ENCODE measurements at regions not wholly inside any gene's neighbourhood (a gene's known extent, or its start where the extent isn't known, plus 50 kb on each side); places are given as distances from the start of the nearest gene placed in this dataset.
"Not testable (repeated sequence)": the region's sequence is repeated elsewhere in the genome, so short reads cannot be mapped to it uniquely, and the experiment has no call there.

DNA sequence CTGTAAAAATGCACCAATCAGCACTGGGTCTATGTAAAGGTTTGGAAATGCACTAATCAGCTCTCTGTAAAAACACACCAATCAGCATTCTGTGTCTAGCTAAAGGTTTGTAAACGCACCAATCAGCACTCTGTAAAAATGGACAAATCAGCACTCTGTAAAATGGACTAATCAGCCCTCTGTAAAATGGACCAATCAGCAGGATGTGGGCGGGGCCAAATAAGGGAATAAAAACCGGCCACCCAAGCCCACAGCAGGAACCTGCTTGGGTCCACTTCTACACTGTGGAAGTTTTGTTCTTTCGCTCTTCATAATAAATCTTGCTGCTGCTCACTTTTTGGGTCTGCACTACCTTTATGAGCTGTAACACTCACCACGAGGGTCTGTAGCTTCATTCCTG is 101.0 kb downstream of the SMC2 start:
- DNase-seq (ENCODE audit: low read depth, low spot score); H3K27ac ChIP-seq: not testable (repeated sequence)

DNA sequence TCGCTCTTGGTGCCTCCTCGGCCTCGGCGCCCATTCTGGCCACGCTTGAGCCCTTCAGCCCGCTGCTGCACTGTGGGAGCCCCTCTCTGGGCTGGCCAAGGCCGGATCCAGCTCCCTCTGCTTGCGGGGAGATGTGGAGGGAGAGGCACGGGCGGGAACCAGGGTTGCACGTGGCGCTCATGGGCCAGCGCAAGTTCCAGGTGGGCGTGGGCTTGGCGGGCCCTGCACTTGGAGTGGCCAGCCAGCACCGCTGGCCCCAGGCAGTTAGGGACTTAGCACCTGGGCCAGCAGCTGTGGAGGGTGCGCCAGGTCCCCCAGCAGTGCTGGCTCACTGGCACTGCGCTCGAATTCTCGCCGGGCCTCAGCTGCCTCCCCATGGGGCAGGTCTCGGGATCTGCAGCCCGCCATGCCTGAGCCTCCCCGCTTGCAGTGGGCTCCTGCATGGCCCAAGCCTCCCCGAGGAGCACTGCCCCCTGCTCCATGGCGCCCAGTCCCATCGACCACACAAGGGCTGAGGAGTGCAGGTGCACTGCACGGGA is 106.4 kb downstream of the SMC2 start:
- H3K27ac ChIP-seq, result no peak overlapping the region
- no peak for DNase-seq (ENCODE audit: low read depth, low spot score)

DNA sequence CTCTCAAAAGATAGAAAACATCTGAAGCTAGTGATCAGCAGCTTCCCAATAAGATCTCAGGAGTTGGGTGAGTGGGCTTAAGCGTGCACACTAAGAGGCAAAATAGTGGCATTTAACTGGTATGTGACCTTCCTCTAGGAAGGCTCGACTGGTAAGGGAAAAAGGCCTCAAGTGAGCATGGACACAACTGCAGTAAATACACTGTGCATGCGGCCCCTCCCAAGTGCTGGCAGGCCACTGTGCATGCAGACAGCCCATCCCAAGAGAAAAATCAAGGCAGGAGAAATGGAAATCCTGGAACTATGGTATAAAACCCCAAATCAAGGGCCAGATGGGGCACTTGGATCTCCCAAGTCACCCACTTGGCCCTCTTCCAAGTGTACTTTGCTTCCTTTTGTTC is 112.7 kb downstream of the SMC2 start:
- H3K27ac ChIP-seq, result no peak overlapping the region
- DNase-seq (ENCODE audit: low read depth, low spot score), result no peak

DNA sequence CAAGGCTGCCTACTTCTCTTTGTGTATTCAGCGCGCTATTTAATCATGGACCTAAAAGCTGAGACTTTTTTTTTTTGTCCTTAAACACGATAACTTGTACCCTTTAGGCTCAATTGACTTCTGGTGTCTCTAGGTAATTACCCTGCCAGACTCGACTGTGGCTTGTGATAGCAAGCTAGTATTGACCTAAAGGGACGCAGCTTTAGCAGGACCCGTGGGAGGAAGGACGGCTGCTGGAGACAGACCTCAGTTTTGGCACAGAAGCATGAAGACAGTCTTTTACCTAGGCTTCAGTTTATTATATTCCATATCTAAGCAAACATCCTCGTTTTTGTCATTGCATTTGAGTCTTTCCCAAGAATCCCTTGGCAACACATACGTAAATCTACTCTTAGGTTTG is 115.3 kb downstream of the SMC2 start:
- no peak overlapping the region for H3K27ac ChIP-seq
- no peak for DNase-seq (ENCODE audit: low read depth, low spot score)

DNA sequence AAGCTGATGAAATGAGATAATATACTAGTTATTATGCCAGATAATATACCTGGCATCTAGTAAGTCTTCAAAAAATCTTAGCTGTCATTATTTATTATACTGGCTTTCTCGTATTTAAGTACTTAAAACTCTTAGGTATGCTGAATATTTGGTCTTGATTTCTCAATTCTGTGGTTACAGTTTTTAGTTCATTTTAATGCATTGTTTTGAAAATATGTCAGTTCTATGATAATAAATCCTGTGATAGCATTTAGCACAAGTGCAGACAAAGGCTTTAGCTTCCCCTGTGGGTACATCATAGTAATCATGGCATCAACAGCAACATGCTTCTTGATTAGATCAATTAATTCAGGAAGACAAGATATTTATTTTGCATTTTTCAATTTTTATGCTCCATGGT is 133.0 kb downstream of the SMC2 start:
- no peak for DNase-seq (ENCODE audit: low read depth, low spot score)
- no peak overlapping the region for H3K27ac ChIP-seq

DNA sequence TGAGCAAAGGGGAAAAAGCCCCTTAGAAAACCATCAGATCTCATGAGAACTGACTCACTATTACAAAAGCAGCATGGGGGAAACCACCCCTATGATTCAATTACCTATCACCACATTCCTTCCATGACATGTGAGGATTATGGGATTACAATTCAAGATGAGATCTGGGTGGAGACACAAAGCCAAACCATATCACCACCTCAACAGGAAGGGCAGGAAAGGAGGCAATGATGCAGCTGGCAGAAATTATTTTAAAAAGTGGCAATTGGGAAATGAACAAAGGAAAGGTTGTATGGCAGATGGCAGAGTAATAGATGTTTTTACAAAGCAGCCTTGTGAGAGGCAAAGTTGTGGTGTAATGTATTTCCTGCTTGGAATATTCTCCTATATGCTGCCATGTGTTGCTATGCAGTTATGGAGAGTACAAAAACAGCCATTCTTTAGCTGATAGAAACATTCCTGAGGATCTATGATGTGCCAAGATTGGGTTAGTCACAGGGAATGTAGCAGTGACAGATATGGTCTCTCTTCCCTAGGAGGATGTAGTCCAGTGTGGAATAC is 138.8 kb downstream of the SMC2 start:
- DNase-seq (ENCODE audit: low read depth, low spot score), result peak; percentile 74
- peak overlapping the region; percentile 93 for H3K27ac ChIP-seq

DNA sequence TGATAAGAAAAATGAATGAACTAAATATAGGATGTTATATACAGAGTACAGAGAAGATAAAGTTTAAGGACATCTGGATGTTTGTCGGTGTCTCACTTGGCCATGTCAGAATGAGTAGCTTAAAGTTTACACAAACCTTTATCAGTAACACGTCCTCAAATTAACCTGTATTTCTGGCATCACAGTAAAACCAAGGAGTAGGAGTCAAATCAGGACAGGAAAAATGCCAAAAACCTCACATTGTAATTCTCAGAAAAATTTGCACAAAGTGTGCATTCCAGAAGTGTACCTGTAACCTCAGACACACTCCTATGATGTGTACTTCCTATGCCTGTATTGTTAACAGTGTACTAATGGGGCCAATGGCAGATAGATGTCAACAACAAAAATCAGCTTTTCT is 139.3 kb downstream of the SMC2 start:
- H3K27ac ChIP-seq, result peak overlapping the region; percentile 93

DNA sequence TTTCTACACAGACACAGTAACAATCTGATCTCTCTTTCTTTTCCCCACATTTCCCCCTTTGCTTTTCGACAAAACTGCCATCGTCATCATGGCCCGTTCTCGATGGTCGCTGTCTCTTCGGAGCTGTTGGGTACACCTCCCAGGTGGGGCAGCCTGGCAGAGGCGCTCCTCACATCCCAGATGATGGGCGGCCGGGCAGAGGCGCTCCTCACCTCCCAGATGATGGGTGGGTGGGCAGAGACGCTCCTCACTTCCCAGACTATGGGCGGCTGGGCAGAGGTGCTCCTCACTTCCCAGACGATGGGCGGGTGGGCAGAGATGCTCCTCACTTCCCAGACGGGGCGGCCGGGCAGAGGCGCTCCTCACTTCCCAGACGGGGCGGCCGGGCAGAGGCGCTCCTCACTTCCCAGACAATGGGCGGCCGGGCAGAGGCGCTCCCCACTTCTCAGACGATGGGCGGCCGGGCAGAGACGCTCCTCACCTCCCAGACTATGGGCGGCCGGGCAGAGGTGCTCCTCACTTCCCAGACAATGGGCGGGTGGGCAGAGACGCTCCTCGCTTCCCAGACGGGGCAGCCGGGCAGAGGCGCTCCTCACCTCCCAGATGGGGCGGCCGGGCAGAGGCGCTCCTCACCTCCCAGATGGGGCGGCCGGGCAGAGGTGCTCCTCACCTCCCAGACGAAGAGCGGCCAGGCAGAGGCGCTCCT is 140.7 kb downstream of the SMC2 start:
- DNase-seq (ENCODE audit: low read depth, low spot score); H3K27ac ChIP-seq: not testable (repeated sequence)

More for the DNA sequence above, 139.3 kb downstream of the SMC2 start:
- no peak for DNase-seq (ENCODE audit: low read depth, low spot score)

DNA sequence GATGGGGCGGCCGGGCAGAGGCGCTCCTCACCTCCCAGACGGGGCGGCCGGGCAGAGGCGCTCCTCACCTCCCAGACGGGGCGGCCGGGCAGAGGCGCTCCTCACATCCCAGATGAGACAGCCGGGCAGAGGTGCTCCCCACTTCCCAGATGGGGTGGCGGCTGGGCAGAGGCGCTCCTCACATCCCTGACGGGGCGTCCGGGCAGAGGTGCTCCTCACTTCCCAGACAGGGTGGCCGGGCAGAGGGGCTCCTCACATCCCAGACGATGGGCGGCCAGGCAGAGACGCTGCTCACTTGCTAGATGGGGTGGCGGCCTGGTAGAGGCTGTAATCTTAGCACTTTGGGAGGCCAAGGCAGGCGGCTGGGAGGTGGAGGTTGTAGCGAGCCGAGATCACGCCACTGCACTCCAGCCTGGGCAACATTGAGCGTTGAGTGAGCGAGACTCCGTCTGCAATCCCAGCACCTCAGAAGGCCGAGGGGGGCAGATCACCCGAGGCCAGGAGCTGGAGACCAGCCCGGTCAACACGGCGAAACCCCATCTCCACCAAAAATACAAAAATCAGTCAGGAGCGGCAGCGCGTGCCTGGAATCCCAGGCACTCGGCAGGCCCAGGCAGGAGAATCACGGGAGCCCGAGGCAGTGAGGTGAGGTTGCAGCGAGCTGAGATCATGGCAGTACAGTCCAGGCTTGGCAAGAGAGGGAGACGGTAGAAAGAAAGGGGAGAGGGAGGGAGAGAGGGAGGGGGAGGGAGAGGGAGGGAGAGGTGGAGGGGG is 141.4 kb downstream of the SMC2 start:
- DNase-seq (ENCODE audit: low read depth, low spot score); H3K27ac ChIP-seq: not testable (repeated sequence)

DNA sequence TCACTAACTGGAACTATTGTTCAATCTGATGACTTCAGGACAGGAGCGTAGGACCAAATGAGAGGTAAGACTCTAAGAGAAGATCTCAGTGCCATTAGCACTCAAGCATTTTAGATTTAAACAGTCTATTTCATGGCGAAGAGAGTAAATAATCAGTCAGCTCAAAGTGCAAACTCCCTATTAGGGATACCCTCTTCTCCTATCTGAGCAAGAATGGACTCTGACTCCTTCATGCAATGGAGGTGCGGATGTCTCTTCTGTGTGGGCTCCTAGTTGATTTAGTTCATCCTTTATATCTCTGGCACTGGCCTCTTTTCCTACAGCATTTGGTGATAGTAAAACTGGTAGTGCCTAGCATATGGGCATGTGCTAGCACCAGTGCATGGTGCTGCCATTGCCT is 144.6 kb downstream of the SMC2 start:
- DNase-seq (ENCODE audit: low read depth, low spot score), result no peak
- no peak overlapping the region for H3K27ac ChIP-seq

DNA sequence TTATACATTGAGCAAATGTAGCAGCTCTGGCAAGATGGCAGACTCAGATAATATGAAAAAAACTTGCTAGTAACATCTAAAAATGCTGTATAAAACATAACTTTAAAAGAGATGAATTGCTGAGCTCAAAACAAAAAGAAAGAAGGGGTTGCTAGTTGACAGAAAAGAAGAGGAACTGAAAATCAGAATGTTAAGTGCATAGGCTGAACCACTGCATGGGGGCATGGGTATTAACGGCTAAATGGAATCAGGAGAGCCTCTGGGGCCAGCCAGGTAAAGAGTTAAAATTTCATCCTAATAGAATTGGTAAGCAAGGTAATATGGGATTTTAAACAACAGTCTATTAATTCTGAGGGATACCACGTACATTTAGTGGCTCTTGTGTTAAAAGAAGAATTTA is 146.8 kb downstream of the SMC2 start:
- no peak overlapping the region for H3K27ac ChIP-seq
- no peak for DNase-seq (ENCODE audit: low read depth, low spot score)

DNA sequence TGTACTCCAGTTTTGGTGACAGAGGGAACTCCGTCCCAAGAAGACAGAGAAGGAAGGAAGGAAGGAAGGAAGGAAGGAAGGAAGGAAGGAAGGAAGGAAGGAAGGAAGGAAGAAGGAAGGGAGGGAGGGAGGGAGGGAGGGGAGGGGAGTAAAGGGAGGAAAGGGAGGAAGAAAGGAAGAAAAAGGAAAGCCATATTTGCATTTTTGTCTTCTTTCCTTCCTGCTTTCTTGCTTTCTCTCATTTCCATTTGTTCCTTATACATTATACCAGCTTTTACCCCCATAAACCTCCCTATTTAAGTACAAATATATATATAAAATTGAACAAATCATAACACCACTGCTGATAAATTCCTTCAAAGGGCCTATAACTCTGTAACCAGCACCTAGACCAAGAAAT is 151.8 kb downstream of the SMC2 start:
- no peak for DNase-seq (ENCODE audit: low read depth, low spot score)
- no peak overlapping the region for H3K27ac ChIP-seq

DNA sequence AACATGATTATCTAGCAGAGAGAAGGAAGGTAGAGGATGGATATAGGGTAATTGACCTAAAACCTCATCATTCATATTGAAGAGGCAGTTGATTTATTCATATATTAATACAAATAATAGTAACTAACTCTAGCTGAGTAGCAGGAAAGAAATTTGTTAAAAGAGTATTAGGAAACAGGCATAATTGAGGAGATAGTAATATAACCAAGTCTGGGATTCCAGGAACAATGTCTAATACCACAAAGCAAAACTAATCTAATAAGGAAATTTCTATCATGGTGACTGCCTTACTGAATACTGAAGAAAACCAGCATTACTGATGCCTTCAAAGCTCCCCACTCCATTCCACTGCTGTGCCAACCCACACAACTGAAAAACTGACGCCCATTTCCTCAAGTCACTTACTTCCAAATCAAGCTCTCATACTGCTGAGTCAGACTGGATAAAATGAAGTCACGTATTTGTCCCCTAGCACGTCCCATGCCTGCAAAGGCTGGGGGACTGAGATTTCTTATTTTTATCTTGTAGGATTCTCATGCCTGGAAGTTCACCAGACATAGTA is 153.9 kb downstream of the SMC2 start:
- DNase-seq (ENCODE audit: low read depth, low spot score), result no peak
- no peak overlapping the region for H3K27ac ChIP-seq

DNA sequence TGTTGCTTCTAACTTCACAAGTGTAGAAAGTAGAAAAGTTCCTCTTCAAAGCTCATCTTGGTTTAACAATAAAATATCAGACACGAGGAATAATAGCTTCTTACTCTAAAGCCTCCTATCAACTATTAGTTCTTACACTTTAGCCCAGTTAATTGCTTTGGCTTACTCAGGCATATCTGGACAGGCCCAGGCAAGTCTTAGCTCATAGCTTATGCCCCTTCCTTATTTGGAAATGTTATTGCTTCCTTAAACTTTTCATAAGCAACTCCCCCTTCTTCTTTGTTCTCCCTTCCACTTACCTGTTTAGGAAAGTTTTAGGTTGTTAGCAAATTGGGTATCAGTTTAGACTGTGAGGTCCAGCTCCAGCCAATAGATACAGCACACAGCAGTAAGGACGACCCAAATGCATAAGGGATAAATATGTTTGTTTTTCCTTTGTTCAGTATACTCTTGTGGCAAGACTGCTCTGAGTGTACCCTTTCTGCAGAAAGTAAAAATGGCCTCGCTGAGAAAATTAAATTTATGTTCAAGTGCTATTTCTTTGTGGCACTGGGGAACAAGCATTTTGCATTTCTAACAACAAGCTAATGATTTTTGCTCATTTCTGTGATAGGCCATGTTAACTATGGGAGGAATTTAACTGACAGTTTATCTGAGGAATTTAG is 162.1 kb downstream of the SMC2 start:
- DNase-seq (ENCODE audit: low read depth, low spot score), result peak; percentile 27
- peak overlapping the region; percentile 46 for H3K27ac ChIP-seq

DNA sequence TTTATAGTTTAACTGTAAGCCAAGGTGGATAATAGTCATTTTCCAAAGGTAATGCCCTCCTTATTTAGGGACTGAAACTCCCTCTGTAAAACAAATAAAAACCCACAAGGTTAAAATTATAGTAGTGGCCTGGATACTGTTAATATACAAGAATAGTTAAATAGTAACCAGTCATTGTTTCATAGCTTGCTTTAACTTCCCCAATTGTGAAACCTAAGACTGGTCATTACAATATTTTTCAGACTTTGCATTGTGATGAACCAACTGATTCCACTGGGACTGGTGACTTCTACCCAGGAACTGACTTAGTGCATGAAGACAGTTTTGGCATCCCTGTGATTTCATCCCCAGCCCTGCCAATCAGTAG is 162.6 kb downstream of the SMC2 start:
- peak overlapping the region; percentile 46 for H3K27ac ChIP-seq
- DNase-seq (ENCODE audit: low read depth, low spot score), result no peak

DNA sequence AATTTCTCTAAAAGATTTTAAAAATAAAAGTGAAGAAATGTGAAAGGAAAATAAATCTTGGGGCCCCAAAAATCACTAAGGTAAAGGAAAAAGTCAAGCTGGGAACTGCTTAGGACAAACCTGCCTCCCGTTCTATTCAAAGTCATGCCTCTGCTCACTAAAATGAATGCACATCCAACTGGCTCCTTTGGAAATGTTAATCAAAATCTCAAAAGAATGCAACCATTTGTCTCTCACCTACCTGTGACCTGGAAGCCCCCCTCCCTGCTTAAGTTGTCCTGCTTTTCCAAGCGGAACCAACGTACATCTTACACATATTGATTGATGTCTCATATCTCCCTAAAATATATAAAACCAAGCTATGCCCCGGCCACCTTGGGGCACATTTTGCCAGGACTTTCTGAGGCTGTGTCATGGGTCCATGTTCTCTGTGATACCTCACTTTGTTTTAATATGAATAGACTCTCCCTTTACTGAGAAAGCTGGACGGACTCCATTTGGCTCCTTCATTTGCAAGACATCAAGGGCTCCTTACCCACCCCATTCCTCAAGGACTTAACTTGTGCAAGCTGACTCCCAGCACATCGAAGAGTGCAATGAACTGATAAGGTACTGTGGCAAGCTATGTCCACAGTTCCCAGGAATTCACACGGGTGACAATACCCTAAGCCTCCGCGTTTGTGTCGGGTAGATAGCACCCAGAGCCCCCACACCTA is 164.3 kb downstream of the SMC2 start:
- no peak overlapping the region for H3K27ac ChIP-seq
- no peak for DNase-seq (ENCODE audit: low read depth, low spot score)

DNA sequence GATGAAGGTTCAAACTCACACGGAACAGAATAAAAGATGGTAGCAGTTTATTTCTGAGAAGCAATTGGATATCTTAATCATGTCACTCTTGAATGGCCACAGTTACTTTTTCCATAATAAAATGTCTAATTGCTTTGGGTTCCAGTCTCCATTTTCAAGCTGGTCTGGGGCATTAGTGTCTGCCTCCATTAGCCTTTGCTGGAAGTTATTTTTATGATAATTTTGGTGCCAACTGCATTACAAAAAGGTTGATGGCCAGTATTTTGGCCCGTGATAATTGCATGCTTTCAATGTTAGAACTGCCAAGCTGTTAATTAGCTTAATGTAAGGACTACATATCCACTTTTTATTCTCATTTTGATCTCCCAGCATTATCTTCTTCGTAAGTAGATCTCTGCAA is 165.9 kb downstream of the SMC2 start:
- H3K27ac ChIP-seq, result no peak overlapping the region
- DNase-seq (ENCODE audit: low read depth, low spot score), result no peak

DNA sequence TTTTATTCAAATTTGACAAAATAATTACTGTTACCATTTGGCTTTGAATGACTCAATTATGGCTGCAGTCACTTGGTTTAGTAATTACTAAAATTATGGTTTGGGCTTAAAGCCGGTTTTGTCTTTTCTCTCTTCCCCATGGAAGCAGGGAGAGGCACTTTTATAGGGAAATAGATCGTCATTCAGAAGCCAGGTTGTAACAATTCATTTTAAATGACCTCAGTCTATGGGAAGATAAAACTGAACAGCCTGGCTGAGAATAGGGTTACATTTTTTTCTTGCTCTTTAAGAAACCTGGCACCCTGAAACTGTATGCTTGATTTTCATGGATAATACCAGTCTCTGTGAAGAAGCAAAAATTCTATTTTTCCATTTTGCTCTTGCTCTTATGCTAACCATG is 169.8 kb downstream of the SMC2 start:
- H3K27ac ChIP-seq, result no peak overlapping the region
- no peak for DNase-seq (ENCODE audit: low read depth, low spot score)

DNA sequence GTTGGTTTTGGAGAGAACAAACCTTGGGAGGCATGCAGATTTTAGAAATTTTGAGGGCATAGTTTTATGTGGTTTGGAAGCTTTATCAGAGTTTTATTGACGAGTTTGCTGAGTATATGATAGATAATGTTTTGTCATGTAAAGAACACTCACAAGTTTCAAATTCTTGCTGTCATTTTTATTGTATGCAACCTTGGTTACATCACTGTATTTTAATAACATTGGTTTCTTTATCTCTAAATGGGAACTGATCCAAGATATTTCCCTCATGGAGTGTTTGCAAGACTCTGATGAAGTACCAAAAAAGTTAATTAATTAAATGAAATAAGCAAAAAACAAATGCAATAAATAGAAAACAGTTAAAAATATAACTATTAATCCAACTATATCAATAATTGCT is 170.3 kb downstream of the SMC2 start:
- H3K27ac ChIP-seq, result no peak overlapping the region
- DNase-seq (ENCODE audit: low read depth, low spot score), result no peak

DNA sequence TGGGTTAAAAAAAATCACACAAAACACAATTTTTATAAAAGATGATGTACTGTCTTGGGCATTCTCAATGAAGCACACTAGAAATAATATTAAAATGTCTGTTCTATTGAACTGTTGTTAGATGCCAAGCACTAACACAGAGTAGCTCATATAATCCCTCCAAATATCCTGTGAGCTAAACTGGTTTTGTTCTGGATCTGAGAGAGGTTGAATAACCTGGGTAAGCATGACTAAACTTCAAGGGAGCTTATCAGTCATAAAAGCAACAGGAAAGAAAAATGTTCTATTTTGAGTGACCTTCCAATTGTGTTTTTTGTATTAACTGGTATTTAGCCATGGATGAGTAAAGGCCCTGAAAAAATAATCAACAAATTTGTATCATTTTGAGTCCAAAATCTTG is 175.3 kb downstream of the SMC2 start:
- H3K27ac ChIP-seq, result no peak overlapping the region
- DNase-seq (ENCODE audit: low read depth, low spot score), result no peak
